ENCODE measurements at regions not wholly inside any gene's neighbourhood (a gene's known extent, or its start where the extent isn't known, plus 50 kb on each side); places are given as distances from the start of the nearest gene placed in this dataset.
A peak's percentile ranks its signal among the peaks of the same experiment; 100 is the strongest.
"Not testable (repeated sequence)": the region's sequence is repeated elsewhere in the genome, so short reads cannot be mapped to it uniquely, and the experiment has no call there.

DNA sequence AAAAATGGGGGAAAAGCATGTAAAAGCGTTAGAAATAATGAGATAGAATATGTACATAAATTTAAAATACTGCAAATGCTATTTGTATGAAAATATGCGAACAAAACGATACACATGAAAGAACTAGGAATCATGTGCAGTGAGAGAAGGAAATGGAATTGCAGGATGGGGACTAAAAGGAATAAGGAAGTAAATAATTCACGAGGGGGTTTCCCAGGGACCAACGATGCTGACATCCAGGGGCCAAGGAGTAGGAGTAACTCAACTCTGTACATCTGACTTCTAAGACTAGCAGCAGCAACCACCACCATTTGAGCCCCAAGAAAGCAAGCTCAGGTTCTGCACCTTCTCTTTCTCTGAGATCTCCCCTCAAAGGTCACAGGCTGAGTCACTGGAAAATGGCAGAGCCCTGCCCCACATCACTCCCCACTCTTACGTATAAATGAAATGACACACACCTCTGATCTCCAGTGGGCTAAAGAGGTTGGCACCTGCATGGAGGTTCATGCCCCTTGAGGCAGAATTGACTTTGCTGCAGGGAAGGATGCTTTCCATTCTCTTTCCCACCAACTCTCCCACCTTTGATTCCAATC lies 100.0 kb upstream of the DLG1 start:
- no peaks in the 10 kb centered on the region for H3K9me3 ChIP-seq
- WGBS, 2 donors: 76 to 88% methylated on average over 6 of the region's 6 CpGs
- no peaks in the 10 kb centered on the region for H3K27me3 ChIP-seq
- intact Hi-C loops (cut with DNase I): no loop called here
- H3K4me3 ChIP-seq (replicated peaks in 1 of 3): no peak overlapping the region
- DNase-seq: no peak
- H3K36me3 ChIP-seq: no peaks in the 10 kb centered on the region
- no peak overlapping the region for H3K27ac ChIP-seq
- H3K4me1 ChIP-seq: peaks cover 0 to 9% of the 10 kb centered on the region in 2 donors
- TF ChIP-seq, protein P1, sequence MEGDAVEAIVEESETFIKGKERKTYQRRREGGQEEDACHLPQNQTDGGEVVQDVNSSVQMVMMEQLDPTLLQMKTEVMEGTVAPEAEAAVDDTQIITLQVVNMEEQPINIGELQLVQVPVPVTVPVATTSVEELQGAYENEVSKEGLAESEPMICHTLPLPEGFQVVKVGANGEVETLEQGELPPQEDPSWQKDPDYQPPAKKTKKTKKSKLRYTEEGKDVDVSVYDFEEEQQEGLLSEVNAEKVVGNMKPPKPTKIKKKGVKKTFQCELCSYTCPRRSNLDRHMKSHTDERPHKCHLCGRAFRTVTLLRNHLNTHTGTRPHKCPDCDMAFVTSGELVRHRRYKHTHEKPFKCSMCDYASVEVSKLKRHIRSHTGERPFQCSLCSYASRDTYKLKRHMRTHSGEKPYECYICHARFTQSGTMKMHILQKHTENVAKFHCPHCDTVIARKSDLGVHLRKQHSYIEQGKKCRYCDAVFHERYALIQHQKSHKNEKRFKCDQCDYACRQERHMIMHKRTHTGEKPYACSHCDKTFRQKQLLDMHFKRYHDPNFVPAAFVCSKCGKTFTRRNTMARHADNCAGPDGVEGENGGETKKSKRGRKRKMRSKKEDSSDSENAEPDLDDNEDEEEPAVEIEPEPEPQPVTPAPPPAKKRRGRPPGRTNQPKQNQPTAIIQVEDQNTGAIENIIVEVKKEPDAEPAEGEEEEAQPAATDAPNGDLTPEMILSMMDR (IDR thresholded peaks at IDR 0.05): no peak
- no peak for TF ChIP-seq POLR2A (IDR thresholded peaks at IDR 0.05)

DNA sequence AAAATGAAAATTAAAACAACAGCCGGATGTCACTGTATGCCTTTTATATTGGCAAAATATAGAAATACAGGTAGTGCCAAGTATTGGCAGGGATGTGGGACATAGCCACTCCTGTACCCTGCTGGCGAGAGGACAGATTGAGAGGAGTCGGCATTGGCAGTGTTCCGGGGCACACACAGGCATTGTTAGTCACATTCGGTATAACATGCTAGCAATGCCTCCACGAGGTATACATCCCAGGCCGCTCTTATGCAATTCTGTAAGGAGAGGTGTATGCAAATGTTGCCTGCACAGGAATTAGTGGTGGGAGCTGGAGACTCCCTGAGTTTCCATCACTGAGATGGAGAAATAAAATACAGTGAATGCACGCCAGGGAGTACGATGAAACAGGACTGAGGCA lies 99.4 kb upstream of the DLG1 start:
- Histone ChIP-seq H3K4me1 (peaks cover 0 to 9% of the 10 kb centered on the region in 2 donors), H3K9me3 (no peaks in the 10 kb centered on the region), H3K27me3 (no peaks in the 10 kb centered on the region), H3K36me3 (no peaks in the 10 kb centered on the region), H3K4me3 (replicated peaks in 1 of 3) (no peak overlapping the region), H3K27ac (no peak overlapping the region)
- DNase-seq: no peak
- intact Hi-C loops (cut with DNase I): no loop called here
- 92 to 96% methylated on average over 9 of the region's 9 CpGs for WGBS, 2 donors
- TF ChIP-seq, protein P1 (IDR thresholded peaks at IDR 0.05): no peak
- TF ChIP-seq POLR2A (IDR thresholded peaks at IDR 0.05): no peak

DNA sequence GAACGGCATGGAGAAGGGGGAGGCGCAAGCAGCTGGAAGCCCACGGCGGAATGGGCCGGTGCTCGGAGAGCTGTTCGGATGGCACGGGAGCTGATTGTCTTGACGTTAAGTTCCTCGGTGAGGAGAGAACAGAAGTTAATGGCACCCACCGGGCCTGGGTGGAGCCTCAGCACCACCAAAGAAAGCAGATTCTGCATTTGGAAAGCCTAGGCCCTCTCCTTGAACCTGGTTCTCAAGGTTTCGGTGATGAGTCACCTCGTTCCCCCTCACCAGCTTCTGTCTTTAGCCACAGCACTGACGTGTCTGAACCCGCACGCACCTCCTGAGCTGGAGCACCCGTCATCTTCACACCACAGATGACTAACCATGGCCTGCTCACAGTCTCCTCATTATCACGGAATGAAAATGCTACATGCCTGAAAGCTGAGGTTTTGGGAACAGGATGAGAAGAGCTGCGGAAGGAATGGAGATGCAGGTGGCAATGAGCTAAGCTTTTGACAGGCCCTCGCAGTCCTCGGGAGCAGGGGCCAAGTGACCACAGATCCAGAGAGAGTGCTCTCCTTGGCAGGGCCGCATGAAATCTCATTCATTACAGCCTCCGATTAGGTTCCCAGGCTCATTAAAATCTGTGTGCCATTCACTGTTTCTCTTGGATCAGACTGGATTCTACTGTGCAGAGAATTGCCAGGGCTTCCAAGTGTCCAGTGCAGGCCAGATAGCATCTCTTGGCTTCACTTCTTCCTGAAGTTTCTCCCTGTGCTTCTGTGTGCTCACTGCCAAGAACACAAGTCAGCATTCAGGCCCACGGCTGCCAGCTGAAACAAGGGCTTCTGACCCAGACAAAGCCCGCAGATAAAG lies 96.3 kb upstream of the DLG1 start:
- no peaks in the 10 kb centered on the region for H3K36me3 ChIP-seq
- H3K4me1 ChIP-seq: peaks cover 0 to 9% of the 10 kb centered on the region in 2 donors
- intact Hi-C loops (cut with DNase I): no loop called here
- TF ChIP-seq POLR2A (IDR thresholded peaks at IDR 0.05): no peak
- TF ChIP-seq, protein P1 (IDR thresholded peaks at IDR 0.05): no peak
- peak overlapping the region in 2 of 3 donors; percentile 26 to 49 for H3K27ac ChIP-seq
- H3K9me3 ChIP-seq: no peaks in the 10 kb centered on the region
- no peak overlapping the region for H3K4me3 ChIP-seq (replicated peaks in 1 of 3)
- peak; percentile 78 to 86 for DNase-seq
- WGBS, 2 donors: 78 to 82% methylated on average over 25 of the region's 25 CpGs
- no peaks in the 10 kb centered on the region for H3K27me3 ChIP-seq

DNA sequence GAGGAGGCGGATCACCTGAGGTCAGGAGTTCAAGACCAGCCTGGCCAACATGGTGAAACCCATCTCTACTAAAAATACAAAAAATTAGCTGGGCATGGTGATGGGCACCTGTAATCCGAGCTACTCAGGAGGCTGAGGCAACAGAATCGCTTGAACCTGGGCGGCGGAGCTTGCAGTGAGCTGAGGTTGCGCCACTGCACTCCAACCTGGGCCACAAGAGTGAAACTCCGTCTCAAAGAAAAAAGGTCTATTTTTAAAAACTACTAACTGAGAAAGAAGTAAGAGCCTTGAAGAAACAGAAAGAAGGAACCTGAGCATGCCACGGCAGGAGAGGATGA lies 95.7 kb upstream of the DLG1 start:
- H3K4me1 ChIP-seq; DNase-seq; H3K4me3 ChIP-seq (replicated peaks in 1 of 3); H3K27ac ChIP-seq; H3K36me3 ChIP-seq; H3K9me3 ChIP-seq; H3K27me3 ChIP-seq; intact Hi-C loops (cut with DNase I): not testable (repeated sequence)
- 91 to 94% methylated on average over 8 of the region's 8 CpGs for WGBS, 2 donors

DNA sequence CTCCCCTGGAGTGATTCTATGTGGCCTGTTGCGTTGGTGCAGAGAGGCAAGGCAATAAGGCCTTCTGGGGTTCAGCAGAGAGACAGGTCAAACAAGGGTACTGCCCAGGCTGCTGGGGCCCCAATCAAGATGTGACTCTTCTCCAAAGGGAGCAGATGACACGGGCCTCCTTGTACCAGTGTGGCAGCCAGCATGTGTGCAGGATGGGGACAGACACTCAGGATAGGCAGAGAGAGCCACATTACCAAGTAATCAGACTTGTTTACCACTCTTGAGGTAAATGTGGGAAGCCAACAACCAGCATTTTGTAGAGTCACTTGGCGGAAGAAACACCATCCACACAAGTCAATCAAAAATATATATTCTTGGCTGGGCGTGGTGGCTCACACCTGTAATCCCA lies 95.3 kb upstream of the DLG1 start:
- intact Hi-C loops (cut with DNase I): no loop called here
- Histone ChIP-seq H3K4me1 (peaks cover 0 to 9% of the 10 kb centered on the region in 2 donors), H3K27me3 (no peaks in the 10 kb centered on the region), H3K4me3 (replicated peaks in 1 of 3) (no peak overlapping the region), H3K27ac (no peak overlapping the region), H3K9me3 (no peaks in the 10 kb centered on the region), H3K36me3 (no peaks in the 10 kb centered on the region)
- no peak for DNase-seq
- TF ChIP-seq, protein P1 (IDR thresholded peaks at IDR 0.05): no peak
- 85 to 94% methylated on average over 4 of the region's 4 CpGs for WGBS, 2 donors
